NCI-H510A treated with DMSO at 0.1 percent for 48 hours (cell line): ENCODE measurements at regions not wholly inside any gene's neighbourhood (a gene's known extent, or its start where the extent isn't known, plus 50 kb on each side); places are given as distances from the start of the nearest gene placed in this dataset.

Source experiments
- DNase-seq: peaks from one replicate; lab custom pipeline; 2025; lab: John Stamatoyannopoulos, UW

GRCh38 chr12:85639834-85640233 is 196.4 kb downstream of the RASSF9 start:
- DNase-seq = no peak

- no peak for DNase-seq
Measured at GRCh38 chr12:85641796-85642195, 194.4 kb downstream of the RASSF9 start.

GRCh38 chr12:85642288-85642687 is 193.9 kb downstream of the RASSF9 start:
- DNase-seq = no peak

GRCh38 chr12:85642808-85643207 is 193.4 kb downstream of the RASSF9 start:
- no peak for DNase-seq

GRCh38 chr12:85644508-85644907 is 191.7 kb downstream of the RASSF9 start:
- no peak for DNase-seq

GRCh38 chr12:85653731-85654455 is 182.3 kb downstream of the RASSF9 start:
- no peak for DNase-seq

GRCh38 chr12:85654456-85654840 is 181.8 kb downstream of the RASSF9 start:
- no peak for DNase-seq

- DNase-seq = no peak
Measured at GRCh38 chr12:85656561-85656960, 179.6 kb downstream of the RASSF9 start.

- no peak for DNase-seq
Measured at GRCh38 chr12:85657251-85657650, 179.0 kb downstream of the RASSF9 start.

GRCh38 chr12:85657836-85658630 is 178.2 kb downstream of the RASSF9 start:
- no peak for DNase-seq

GRCh38 chr12:85659754-85660530 is 176.3 kb downstream of the RASSF9 start:
- DNase-seq = no peak

- no peak for DNase-seq
Measured at GRCh38 chr12:85661461-85662206, 174.6 kb downstream of the RASSF9 start.

GRCh38 chr12:85662207-85662602 is 174.0 kb downstream of the RASSF9 start:
- DNase-seq = no peak

- DNase-seq = no peak
Measured at GRCh38 chr12:85663631-85664030, 172.6 kb downstream of the RASSF9 start.

- DNase-seq = no peak
Measured at GRCh38 chr12:85664429-85664828, 171.8 kb downstream of the RASSF9 start.

- DNase-seq = no peak
Measured at GRCh38 chr12:85669911-85670310, 166.3 kb downstream of the RASSF9 start.

- DNase-seq = no peak
Measured at GRCh38 chr12:85672436-85672835, 163.8 kb downstream of the RASSF9 start.

- no peak for DNase-seq
Measured at GRCh38 chr12:85673921-85674420, 162.2 kb downstream of the RASSF9 start.

GRCh38 chr12:85676816-85677749 is 159.1 kb downstream of the RASSF9 start:
- no peak for DNase-seq

- no peak for DNase-seq
Measured at GRCh38 chr12:85679296-85679695, 156.9 kb downstream of the RASSF9 start.

- DNase-seq = no peak
Measured at GRCh38 chr12:85680881-85681280, 155.3 kb downstream of the RASSF9 start.
